ENCODE measurements at regions not wholly inside any gene's neighbourhood (a gene's known extent, or its start where the extent isn't known, plus 50 kb on each side); places are given as distances from the start of the nearest gene placed in this dataset.

DNA sequence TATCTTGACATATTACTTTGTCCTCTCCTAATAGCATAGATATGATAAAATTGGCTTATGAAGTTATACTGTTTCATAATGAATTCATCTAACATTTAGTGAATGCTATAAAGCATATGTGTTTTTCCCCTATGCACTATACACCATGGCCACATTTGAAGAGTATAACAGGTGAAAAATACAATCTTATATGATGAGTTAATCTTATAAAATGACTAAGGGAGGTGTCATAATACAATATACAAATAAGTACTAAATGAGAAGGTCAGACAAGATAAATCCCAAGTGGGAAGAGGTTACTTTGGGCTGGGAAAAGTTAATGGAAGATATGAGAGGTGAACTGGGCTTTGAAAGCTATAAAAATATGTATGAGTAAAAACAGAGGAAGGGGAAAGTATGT, 174.4 kb downstream of the PCSK1 start:
- peak overlapping the region; percentile 88 for H3K27ac Mint-ChIP-seq
- H3K9me3 Mint-ChIP-seq, result no peaks in the 10 kb centered on the region
- peak overlapping the region; percentile 34 for H3K4me3 Mint-ChIP-seq
- TF ChIP-seq, protein P1, sequence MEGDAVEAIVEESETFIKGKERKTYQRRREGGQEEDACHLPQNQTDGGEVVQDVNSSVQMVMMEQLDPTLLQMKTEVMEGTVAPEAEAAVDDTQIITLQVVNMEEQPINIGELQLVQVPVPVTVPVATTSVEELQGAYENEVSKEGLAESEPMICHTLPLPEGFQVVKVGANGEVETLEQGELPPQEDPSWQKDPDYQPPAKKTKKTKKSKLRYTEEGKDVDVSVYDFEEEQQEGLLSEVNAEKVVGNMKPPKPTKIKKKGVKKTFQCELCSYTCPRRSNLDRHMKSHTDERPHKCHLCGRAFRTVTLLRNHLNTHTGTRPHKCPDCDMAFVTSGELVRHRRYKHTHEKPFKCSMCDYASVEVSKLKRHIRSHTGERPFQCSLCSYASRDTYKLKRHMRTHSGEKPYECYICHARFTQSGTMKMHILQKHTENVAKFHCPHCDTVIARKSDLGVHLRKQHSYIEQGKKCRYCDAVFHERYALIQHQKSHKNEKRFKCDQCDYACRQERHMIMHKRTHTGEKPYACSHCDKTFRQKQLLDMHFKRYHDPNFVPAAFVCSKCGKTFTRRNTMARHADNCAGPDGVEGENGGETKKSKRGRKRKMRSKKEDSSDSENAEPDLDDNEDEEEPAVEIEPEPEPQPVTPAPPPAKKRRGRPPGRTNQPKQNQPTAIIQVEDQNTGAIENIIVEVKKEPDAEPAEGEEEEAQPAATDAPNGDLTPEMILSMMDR (IDR thresholded peaks at IDR 0.05), result no peak
- no peak for DNase-seq
- peaks cover 73% of the 10 kb centered on the region for H3K4me1 Mint-ChIP-seq (ENCODE audit: low read depth)
- H3K27me3 Mint-ChIP-seq (ENCODE audit: insufficient read depth), result no peaks in the 10 kb centered on the region
- peaks cover 11% of the 10 kb centered on the region for H3K36me3 Mint-ChIP-seq (ENCODE audit: low read depth)

DNA sequence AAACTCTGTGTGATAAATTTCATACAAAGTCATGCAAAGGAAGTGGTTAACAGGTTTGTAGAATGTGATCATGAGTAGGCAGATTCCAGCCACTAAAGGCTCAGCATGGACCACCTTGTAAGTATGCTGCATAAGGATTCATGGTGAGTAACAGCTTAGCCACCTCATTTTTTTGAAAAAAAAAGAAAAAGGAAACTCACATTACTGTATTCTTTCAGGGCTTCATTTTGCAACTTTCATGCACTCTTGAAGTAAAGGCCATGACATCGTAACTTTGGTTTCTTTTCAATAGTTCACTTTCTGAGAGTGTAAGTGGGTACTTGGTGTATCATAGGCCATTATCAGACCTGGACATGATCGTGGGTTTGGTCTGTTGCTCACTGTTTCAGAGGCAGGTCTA, 175.1 kb downstream of the PCSK1 start:
- Mint-ChIP-seq H3K4me3 (peak overlapping the region; percentile 61), H3K4me1 (ENCODE audit: low read depth) (peaks cover 77% of the 10 kb centered on the region), H3K36me3 (ENCODE audit: low read depth) (peaks cover 4% of the 10 kb centered on the region), H3K27ac (peak overlapping the region; percentile 88), H3K9me3 (no peaks in the 10 kb centered on the region), H3K27me3 (ENCODE audit: insufficient read depth) (no peaks in the 10 kb centered on the region)
- TF ChIP-seq, protein P1 (IDR thresholded peaks at IDR 0.05), result no peak
- DNase-seq, result peak; percentile 67

DNA sequence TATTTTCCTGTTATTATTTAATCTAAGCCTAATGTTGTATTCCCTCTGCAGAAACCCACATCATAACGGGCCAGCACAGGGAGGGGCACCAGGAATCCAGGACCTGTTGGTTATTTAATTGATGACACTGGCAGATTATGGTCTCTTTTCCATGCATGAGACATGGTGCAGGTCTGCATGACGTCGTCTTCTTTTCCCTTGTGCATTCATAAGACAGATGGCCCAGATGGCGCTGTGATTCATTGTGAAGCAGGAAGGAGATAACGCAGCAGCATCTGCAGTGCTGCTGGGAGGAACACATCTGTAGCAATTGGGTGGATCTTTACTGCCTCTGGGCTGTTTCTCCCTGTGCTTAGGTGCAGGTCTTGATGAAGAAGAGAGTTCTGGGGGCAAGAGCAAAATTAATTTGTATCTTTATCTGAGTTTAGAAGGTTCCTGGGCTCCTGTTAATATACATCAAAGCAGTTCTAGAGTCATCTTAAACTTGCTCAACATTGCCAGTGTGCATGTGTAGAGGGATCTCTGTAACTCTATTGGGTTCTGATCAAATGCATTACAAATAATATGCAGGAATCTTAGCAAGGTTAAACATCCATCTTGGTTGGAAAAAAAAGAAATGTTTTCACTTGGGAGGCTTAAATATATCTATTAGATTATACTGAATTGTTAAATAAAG, 176.1 kb downstream of the PCSK1 start:
- no peaks in the 10 kb centered on the region for H3K36me3 Mint-ChIP-seq (ENCODE audit: low read depth)
- H3K27ac Mint-ChIP-seq, result peak overlapping the region; percentile 88
- no peaks in the 10 kb centered on the region for H3K9me3 Mint-ChIP-seq
- H3K27me3 Mint-ChIP-seq (ENCODE audit: insufficient read depth), result no peaks in the 10 kb centered on the region
- peaks cover 84% of the 10 kb centered on the region for H3K4me1 Mint-ChIP-seq (ENCODE audit: low read depth)
- H3K4me3 Mint-ChIP-seq, result peak overlapping the region; percentile 23
- TF ChIP-seq, protein P1 (IDR thresholded peaks at IDR 0.05), result peak; percentile 67
- peak; percentile 86 for DNase-seq

DNA sequence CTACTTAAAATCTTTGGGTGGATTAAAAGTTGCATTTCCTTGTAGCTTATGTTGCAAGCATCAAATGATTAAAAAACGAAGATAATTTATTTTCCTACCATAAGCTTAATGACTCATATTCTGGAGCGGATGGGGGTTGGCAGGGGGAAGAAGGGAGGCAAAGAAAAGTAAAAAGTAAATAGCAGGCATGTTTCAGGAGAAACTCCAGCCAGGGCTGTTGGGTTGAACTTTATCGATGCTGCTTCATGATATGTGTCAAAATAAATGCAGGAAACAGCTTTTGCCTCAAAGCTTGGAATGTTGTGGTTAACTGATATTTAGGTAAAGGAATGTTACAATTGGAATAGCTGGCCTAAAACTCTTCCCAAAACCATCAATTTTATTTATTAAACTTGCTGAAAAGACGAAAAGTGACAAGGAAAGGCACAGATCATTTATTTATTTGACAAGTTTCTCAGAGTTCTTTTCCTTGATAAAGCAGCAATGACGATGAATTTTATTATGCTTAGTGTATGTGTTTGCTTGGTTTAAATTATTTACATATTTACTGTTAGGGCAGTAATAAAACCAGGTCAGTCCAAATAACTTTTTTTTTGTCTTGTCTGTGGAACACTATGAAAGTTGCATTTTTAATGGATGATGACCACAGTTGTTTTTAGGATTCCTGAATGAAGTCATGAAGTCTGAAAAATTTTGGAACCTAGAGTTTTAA, 177.9 kb downstream of the PCSK1 start:
- Mint-ChIP-seq H3K4me1 (ENCODE audit: low read depth) (peaks cover 93% of the 10 kb centered on the region), H3K4me3 (peak overlapping the region; percentile 70), H3K27me3 (ENCODE audit: insufficient read depth) (no peaks in the 10 kb centered on the region), H3K9me3 (no peaks in the 10 kb centered on the region), H3K36me3 (ENCODE audit: low read depth) (no peaks in the 10 kb centered on the region), H3K27ac (peak overlapping the region; percentile 79)
- peak; percentile 92 for DNase-seq
- TF ChIP-seq, protein P1 (IDR thresholded peaks at IDR 0.05), result no peak

DNA sequence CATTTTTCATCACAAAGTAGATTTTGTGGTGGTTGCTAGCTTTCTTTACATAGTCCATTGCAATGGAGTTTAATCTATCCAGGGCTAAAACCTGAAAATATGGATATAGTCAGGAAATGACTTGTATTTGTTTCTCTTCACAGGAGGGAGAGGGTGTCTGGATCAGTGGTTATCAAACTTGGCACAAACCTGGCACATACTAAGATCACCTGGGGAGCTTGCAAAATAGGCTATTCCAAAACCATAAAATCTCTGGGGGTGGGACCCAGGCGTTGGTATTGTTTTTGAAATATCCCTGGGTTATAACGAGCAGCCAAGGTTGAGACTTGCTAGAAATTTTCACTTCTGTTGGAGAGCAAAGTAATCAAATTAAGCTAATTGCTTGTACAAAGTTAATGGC, 179.9 kb downstream of the PCSK1 start:
- Mint-ChIP-seq H3K27ac (peak overlapping the region; percentile 79), H3K27me3 (ENCODE audit: insufficient read depth) (no peaks in the 10 kb centered on the region), H3K4me3 (peak overlapping the region; percentile 66), H3K9me3 (no peaks in the 10 kb centered on the region), H3K4me1 (ENCODE audit: low read depth) (peaks cover 90% of the 10 kb centered on the region), H3K36me3 (ENCODE audit: low read depth) (peaks cover 4% of the 10 kb centered on the region; the same call in 1 of the 2 replicates)
- no peak for DNase-seq
- TF ChIP-seq, protein P1 (IDR thresholded peaks at IDR 0.05), result no peak

Data from HFFc6 (cell line).